ENCODE measurements at regions not wholly inside any gene's neighbourhood (a gene's known extent, or its start where the extent isn't known, plus 50 kb on each side); places are given as distances from the start of the nearest gene placed in this dataset.

DNA sequence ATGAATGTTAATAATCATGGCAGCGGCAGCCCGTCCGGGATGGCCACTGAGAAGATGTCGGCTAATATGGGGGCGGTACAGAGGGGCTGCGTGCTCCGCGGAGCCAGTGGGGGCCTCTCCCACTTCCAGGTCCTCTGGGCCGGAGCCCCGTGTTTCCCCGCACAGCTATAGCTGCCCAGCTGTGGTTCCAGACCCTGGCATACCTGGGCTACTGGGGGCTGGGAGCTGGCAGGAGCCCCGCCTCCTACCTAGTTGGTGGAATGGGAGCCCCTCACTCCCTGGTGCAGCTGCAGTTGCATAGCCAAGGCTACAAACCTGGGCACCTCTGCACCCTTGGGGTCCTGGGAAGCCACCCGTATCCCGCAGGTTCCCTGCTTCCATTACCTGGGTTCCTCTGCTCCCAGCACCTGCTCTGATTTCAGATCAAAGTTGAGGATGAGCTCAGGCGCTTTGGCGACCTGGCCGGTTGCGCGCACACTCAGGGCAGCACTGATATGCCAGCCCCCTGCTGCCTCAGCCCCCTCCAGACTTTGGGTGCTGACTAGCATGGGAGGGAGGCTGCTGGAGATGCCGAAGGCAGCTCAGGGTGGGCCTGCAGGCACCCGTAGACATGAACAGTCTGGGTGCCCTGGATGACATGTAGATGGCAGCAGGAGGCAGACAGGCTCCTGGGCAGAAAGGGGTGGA is 236.5 kb upstream of the SEMA3D start:
- TF ChIP-seq CTCF (IDR thresholded peaks at IDR 0.05; ENCODE audit: low read depth, low read length) = no peak
- no peak for DNase-seq (ENCODE audit: extremely low read depth, low read depth)

DNA sequence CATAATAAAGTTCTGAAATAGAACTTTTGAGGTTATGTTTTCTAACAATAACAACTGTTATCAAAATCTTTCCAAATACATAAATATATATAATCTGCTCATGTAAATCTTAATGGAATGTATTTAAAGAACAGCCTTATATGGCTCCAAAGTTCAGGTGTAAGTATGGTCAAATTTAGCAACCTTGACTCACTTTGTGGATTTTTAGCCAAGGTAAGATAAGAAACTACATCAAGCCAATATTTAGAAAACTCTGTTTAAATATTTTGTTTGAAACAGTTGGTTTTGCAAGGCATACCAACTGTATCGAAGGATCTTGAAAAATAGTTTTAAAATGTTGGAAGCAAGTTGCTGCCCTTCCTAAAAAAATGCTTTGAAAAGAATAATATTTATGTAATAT is 228.9 kb upstream of the SEMA3D start:
- no peak for DNase-seq (ENCODE audit: extremely low read depth, low read depth)
- no peak for TF ChIP-seq CTCF (IDR thresholded peaks at IDR 0.05; ENCODE audit: low read depth, low read length)

DNA sequence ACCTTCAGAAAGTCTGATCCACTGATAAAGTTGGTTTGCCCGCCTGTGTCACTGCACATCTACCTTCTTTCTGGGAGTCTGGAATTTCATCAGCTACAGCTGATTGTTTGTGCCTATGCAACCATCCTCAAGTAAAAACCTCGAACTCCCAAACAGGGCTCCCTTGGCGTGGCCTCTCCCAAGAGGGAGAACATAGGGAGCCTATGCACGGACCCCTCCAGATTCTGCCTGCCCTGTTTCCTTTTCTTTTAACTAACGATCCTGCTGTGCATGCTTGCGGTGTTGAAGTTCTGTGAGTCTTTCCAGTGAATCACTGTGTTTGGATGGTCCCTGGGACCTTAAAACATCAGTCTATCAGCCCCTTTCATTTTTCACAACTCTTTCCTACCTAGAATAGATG is 226.9 kb upstream of the SEMA3D start:
- no peak for TF ChIP-seq CTCF (IDR thresholded peaks at IDR 0.05; ENCODE audit: low read depth, low read length)
- no peak for DNase-seq (ENCODE audit: extremely low read depth, low read depth)

DNA sequence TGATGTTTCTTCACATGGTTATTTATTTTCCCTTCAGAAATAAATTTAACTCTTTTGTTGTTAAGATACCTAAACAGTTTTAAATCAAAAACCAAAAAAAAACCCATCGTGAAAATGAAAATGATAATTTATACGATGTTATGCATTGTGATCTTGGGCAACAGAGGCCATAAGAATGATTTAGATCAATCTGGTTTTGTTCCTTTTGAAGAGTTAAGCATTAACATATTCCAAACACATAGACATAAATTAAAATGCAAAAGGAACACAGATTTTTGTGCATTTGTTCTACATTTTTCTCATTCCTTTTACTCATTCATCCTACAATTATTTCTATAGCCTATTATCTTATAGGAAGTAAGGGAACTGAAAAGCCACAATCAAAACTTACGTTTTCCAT is 226.1 kb upstream of the SEMA3D start:
- no peak for TF ChIP-seq CTCF (IDR thresholded peaks at IDR 0.05; ENCODE audit: low read depth, low read length)
- DNase-seq (ENCODE audit: extremely low read depth, low read depth) = no peak

GRCh38 chr7:85407391-85407790 is 220.5 kb upstream of the SEMA3D start:
- TF ChIP-seq CTCF (IDR thresholded peaks at IDR 0.05; ENCODE audit: low read depth, low read length) = no peak
- DNase-seq (ENCODE audit: extremely low read depth, low read depth) = no peak

DNA sequence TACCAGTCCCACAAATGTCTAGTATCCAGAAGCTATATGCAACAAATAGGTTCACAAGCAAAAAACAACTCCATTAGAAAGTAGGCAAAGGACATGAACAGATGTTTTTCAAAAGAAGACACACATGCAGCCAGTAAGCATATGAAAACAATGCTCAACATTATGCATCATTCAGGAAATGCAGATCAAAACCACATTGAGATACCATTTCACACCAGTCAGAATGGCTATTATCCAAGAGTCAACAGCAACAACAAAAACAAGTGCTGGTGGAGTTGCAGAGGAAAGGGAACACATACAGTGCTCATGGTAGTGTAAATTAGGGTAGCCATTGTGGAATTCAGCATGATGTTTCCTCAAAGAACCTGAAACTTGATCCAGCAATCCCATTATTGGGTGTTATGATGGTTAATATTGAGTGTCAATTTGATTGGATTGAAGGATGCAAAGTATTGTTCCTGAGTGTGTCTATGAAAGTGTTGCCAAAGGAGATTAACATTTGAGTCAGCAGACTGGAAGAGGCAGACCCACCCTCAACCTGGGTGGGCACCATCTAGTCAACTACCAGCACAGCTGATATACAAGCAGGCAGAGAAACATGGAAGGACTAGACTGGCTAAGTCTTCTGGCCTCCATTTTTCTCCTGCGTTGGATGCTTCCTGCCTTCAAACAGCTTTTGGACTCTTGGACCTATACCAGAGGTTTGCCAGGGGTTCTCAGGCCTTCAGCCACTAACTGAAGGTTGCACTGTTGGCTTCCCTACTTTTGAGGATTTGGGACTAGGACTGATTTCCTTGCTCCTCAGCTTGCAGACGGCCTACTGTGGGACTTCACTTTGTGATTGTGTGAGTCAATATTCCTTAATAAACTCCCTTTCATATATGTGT is 218.4 kb upstream of the SEMA3D start:
- DNase-seq (ENCODE audit: extremely low read depth, low read depth) = no peak
- no peak for TF ChIP-seq CTCF (IDR thresholded peaks at IDR 0.05; ENCODE audit: low read depth, low read length)

GRCh38 chr7:85396676-85397075 is 209.8 kb upstream of the SEMA3D start:
- no peak for TF ChIP-seq CTCF (IDR thresholded peaks at IDR 0.05; ENCODE audit: low read depth, low read length)
- DNase-seq (ENCODE audit: extremely low read depth, low read depth) = no peak

Measured in AG09319 (cell line).